ENCODE measurements at regions not wholly inside any gene's neighbourhood (a gene's known extent, or its start where the extent isn't known, plus 50 kb on each side); places are given as distances from the start of the nearest gene placed in this dataset.
"Not testable (repeated sequence)": the region's sequence is repeated elsewhere in the genome, so short reads cannot be mapped to it uniquely, and the experiment has no call there.

DNA sequence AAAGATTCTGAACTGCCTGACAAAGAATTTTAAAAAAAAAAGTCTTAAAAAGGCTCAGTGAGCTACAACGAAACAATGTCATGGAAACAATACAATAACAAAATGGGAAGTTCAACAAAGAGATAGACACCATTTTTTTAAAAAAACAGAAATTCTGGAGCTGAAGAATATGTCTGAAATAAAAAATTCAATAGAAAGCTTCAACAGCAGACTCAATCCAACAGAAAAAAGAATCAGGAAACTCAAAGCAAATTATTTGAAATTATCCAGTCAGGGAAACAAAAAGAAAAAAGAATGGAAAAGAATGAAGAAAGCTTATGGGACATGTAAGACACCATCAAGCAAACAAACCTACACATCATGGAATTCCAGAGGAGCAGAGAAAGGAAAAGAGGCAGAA, 118.5 kb upstream of the LGR5 start:
- no peak overlapping the region for H3K4me3 ChIP-seq (ENCODE audit: low read depth, low read length)
- no peak for TF ChIP-seq CTCF (IDR thresholded peaks at IDR 0.05; ENCODE audit: low read depth, low read length, missing control alignments)
- DNase-seq (ENCODE audit: low read depth) = no peak

GRCh38 chr12:71315328-71315985, 124.1 kb upstream of the LGR5 start:
- DNase-seq (ENCODE audit: low read depth) = no peak
- TF ChIP-seq CTCF (IDR thresholded peaks at IDR 0.05; ENCODE audit: low read depth, low read length, missing control alignments) = no peak
- H3K4me3 ChIP-seq (ENCODE audit: low read depth, low read length) = no peak overlapping the region

DNA sequence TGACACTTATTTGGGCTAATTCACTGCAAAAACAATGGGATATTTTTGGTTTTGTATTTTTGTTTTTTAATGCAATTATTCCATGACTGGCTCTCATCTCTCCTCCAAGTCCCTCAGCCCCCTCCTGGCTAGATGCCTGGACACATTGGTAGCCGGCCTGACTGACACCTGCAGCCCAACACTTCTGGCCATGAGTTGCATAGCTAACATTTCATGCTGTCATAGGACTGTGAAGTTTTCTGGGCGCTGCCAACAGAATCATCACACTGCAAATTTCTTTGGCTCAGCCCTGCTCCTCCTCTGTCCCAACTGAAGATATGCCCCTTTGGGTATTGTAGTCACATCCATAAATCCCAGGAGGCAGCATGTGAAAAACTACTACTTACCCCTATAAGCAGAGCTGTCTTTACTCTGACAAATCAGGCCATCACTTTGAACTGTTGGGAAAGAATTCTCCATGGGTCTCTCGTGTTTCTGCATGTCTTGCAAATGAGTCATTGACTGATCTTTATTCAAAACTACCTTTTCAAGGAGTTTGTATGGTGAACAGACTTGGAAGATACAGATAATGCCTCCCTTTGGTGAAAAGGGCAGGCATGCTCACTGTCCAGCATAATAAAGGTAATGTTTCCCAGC, 126.7 kb upstream of the LGR5 start:
- TF ChIP-seq CTCF (IDR thresholded peaks at IDR 0.05; ENCODE audit: low read depth, low read length, missing control alignments) = no peak
- no peak overlapping the region for H3K4me3 ChIP-seq (ENCODE audit: low read depth, low read length)
- DNase-seq (ENCODE audit: low read depth) = no peak

- not testable (repeated sequence) for DNase-seq (ENCODE audit: low read depth); H3K4me3 ChIP-seq (ENCODE audit: low read depth, low read length)
Observed at GRCh38 chr12:71311611-71312010, 128.0 kb upstream of the LGR5 start.

DNA sequence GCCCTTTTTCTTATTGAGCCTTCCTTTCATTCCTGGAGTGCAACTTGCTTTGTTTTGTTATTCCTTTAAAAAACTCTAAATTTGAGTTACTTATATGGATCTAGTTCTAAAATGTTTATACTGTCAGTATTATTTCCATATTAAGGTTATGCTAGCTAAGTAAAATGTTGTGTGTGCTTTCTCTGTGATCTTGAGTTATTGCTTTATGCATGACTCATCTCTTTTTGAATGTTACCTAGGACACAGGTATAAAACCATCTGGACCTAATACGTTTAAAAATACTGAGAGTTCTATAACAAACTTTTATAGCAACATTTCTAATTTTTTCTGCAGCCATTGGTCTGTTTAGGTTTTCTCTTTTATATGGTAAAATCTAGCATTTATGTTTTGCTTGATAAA, 132.8 kb upstream of the LGR5 start:
- no peak for DNase-seq (ENCODE audit: low read depth)
- no peak for TF ChIP-seq CTCF (IDR thresholded peaks at IDR 0.05; ENCODE audit: low read depth, low read length, missing control alignments)
- H3K4me3 ChIP-seq (ENCODE audit: low read depth, low read length) = no peak overlapping the region

- TF ChIP-seq CTCF (IDR thresholded peaks at IDR 0.05; ENCODE audit: low read depth, low read length, missing control alignments) = no peak
- no peak for DNase-seq (ENCODE audit: low read depth)
- H3K4me3 ChIP-seq (ENCODE audit: low read depth, low read length) = no peak overlapping the region
Observed at GRCh38 chr12:71304306-71304705, 135.3 kb upstream of the LGR5 start.

DNA sequence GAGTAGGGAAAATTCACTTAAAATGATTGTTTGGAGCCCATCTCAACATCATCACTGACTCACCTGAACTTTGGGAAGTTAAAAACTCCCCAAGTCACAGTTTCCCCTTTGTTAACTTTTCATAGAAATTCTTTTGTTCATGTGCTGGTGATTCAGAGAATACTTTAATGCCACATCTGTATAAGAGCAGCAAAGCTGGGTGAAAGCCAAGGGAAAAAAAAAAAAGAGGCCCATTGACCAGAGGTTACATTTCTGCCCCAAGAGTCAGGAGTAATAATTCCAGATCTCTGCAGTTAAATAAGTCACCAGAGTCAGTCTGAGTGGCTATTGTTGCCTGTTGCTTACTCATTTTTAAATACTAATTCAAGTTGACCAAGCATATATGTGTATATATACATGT, 136.4 kb upstream of the LGR5 start:
- no peak for DNase-seq (ENCODE audit: low read depth)
- no peak for TF ChIP-seq CTCF (IDR thresholded peaks at IDR 0.05; ENCODE audit: low read depth, low read length, missing control alignments)
- H3K4me3 ChIP-seq (ENCODE audit: low read depth, low read length) = no peak overlapping the region

Measured in GM12864 (cell line).